Right lobe of liver (tissue), 6 donors: ENCODE measurements at regions not wholly inside any gene's neighbourhood (a gene's known extent, or its start where the extent isn't known, plus 50 kb on each side); places are given as distances from the start of the nearest gene placed in this dataset.

Experiments
- ATAC-seq, 4 donors: fragments of 200-7000 bp; cut with Tn5 transposase; one replicate each; pipeline ENCODE4 v1.9.1; 2020; ENCODE audit warnings: mild to moderate bottlenecking in 4 of 4, moderate library complexity in 4 of 4
- DNase-seq, 3 donors: peaks; one replicate each; pipeline ENCODE4 v3.0.0-alpha.2; 2020
- H3K27ac ChIP-seq, 3 donors: fragments of 200-600 bp; one replicate each; pipeline ENCODE4 v1.8.0; 2022
- H3K27me3 ChIP-seq, 2 donors: fragments of 200-600 bp; one replicate each; pipeline ENCODE4 v1.8.0; 2022
- H3K36me3 ChIP-seq, 4 donors: fragments of 200-600 bp; sonication (generic) in 1 of 4; one replicate each; pipeline versions ENCODE4 v1.5.1 to v1.8.0; 2017 to 2022; ENCODE audit warnings: control low read depth in 1 of 4
- H3K4me1 ChIP-seq, 4 donors: fragments of 200-600 bp; sonication (generic) in 1 of 4; one replicate each; pipeline versions ENCODE4 v1.5.1 to v1.8.0; 2017 to 2022; ENCODE audit warnings: control low read depth in 1 of 4
- H3K4me3 ChIP-seq, 3 donors: fragments of 200-600 bp; one replicate each; pipeline ENCODE4 v1.8.0; 2022
- H3K9me3 ChIP-seq, 4 donors: fragments of 200-600 bp; sonication (generic) in 1 of 4; one replicate each; pipeline versions ENCODE4 v1.5.1 to v1.8.0; 2017 to 2022; ENCODE audit warnings: control low read depth in 1 of 4
- CTCF ChIP-seq, 4 donors: fragments of 200-600 bp in 3 of 4; fragments of 450-650 bp in 1 of 4; IDR thresholded peaks; one replicate each; pipeline versions ENCODE4 v1.5.1 to v1.8.0; 2016 to 2022; ENCODE audit warnings: antibody characterized with exemption in 4 of 4, mild to moderate bottlenecking in 2 of 4
- POLR2A ChIP-seq: fragments of 450-650 bp; IDR thresholded peaks from one replicate; pipeline ENCODE4 v1.6.1; 2017; ENCODE audit warnings: antibody characterized with exemption, mild to moderate bottlenecking
- WGBS: methylation state at CpG from one replicate; pipeline ENCODE4 v1.1.6; 2018; ENCODE audit warnings: low coverage, low lambda C conversion rate; ENCODE audit not compliant: insufficient coverage; ENCODE audit errors: missing lambda C conversion rate; 5-methylcytosine and 5-hydroxymethylcytosine counted together
- intact Hi-C, 2 donors: fragments of 100-400 bp; cut with DNase I; formaldehyde crosslinking; loops; one replicate each; pipeline versions ENCODE4 v1.11.2 to v1.14.1; 2022
- donor health status: DM: no; HTN: yes; CAD: no.
- donor health status: DM: no; HTN: no; CAD: no.
- donor health status: DM: no; HTN: no; CAD: no.
- donor health status: DM: no; HTN: yes; CAD: no.
- donor health status: DM: no; HTN: yes; CAD: no.

GRCh38 chr6:55974688-55975087 is 99.3 kb upstream of the BMP5 start:
- intact Hi-C loops = no loop called here
- no peaks in the 10 kb centered on the region for H3K36me3 ChIP-seq
- no peaks in the 10 kb centered on the region for H3K4me1 ChIP-seq
- H3K9me3 ChIP-seq = no peaks in the 10 kb centered on the region
- TF ChIP-seq POLR2A (no peak), CTCF (IDR thresholded peaks at IDR 0.05) (no peak)
- 0% methylated on average over 1 of the region's 1 CpG for WGBS
- ATAC-seq (no peak), DNase-seq (no peak)
- no peaks in the 10 kb centered on the region for H3K27me3 ChIP-seq
- no peak overlapping the region for H3K27ac ChIP-seq
- no peak overlapping the region for H3K4me3 ChIP-seq

GRCh38 chr6:55972091-55972490 is 96.7 kb upstream of the BMP5 start:
- no peak for DNase-seq
- ATAC-seq = no peak
- Histone ChIP-seq H3K27ac (no peak overlapping the region), H3K4me3 (no peak overlapping the region), H3K36me3 (no peaks in the 10 kb centered on the region), H3K9me3 (no peaks in the 10 kb centered on the region), H3K4me1 (no peaks in the 10 kb centered on the region), H3K27me3 (no peaks in the 10 kb centered on the region)
- no peak for TF ChIP-seq CTCF (IDR thresholded peaks at IDR 0.05)
- TF ChIP-seq POLR2A = no peak
- intact Hi-C loops = no loop called here
- 93% methylated on average over 1 of the region's 1 CpG for WGBS

GRCh38 chr6:55969526-55969925 is 94.1 kb upstream of the BMP5 start:
- intact Hi-C loops = no loop called here
- TF ChIP-seq POLR2A (no peak), CTCF (IDR thresholded peaks at IDR 0.05) (no peak)
- 47% methylated on average over 3 of the region's 3 CpGs for WGBS
- Histone ChIP-seq H3K9me3 (no peaks in the 10 kb centered on the region), H3K4me3 (no peak overlapping the region), H3K27me3 (no peaks in the 10 kb centered on the region), H3K36me3 (no peaks in the 10 kb centered on the region), H3K27ac (no peak overlapping the region), H3K4me1 (no peaks in the 10 kb centered on the region)
- ATAC-seq (no peak), DNase-seq (no peak)

GRCh38 chr6:55968926-55969325 is 93.5 kb upstream of the BMP5 start:
- Histone ChIP-seq H3K27me3 (no peaks in the 10 kb centered on the region), H3K4me1 (no peaks in the 10 kb centered on the region), H3K4me3 (no peak overlapping the region), H3K36me3 (no peaks in the 10 kb centered on the region), H3K27ac (no peak overlapping the region), H3K9me3 (no peaks in the 10 kb centered on the region)
- TF ChIP-seq CTCF (IDR thresholded peaks at IDR 0.05) = no peak
- no peak for TF ChIP-seq POLR2A
- intact Hi-C loops = no loop called here
- no peak for DNase-seq
- ATAC-seq = no peak

- WGBS = 67% methylated on average over 1 of the region's 1 CpG
- DNase-seq = no peak
These were observed 88.7 kb upstream of the BMP5 start for GRCh38 chr6:55964136-55964535.

More at GRCh38 chr6:55964136-55964535, 88.7 kb upstream of the BMP5 start:
- no peaks in the 10 kb centered on the region for H3K9me3 ChIP-seq
- no peak overlapping the region for H3K27ac ChIP-seq
- H3K4me3 ChIP-seq = no peak overlapping the region
- no peaks in the 10 kb centered on the region for H3K36me3 ChIP-seq
- no peaks in the 10 kb centered on the region for H3K4me1 ChIP-seq
- H3K27me3 ChIP-seq = no peaks in the 10 kb centered on the region
- TF ChIP-seq CTCF (IDR thresholded peaks at IDR 0.05) = no peak
- TF ChIP-seq POLR2A = no peak
- no peak for ATAC-seq
- intact Hi-C loops = no loop called here
